IMR-90 (cell line): ENCODE measurements at regions not wholly inside any gene's neighbourhood (a gene's known extent, or its start where the extent isn't known, plus 50 kb on each side); places are given as distances from the start of the nearest gene placed in this dataset.

Source experiments
- ATAC-seq: fragments of 200-7000 bp; cut with Tn5 transposase; 2 replicates; pipeline ENCODE4 v1.9.1; 2020; ENCODE audit warnings: low read depth, mild to moderate bottlenecking, moderate library complexity
- BruUV-seq: library from RNA; stranded (reverse); fragments of 400-500 nt; replicated peaks from 2 replicates; lab custom pipeline; 2021; lab: Mats Ljungman, UMichigan
- CTCF ChIA-PET: fragments of 300-600 bp; formaldehyde crosslinking; extraction: SDS; loops from one replicate; lab custom pipeline; 2021; ENCODE audit warnings: antibody characterized with exemption; lab: Yijun Ruan, JAX
- POLR2A ChIA-PET: fragments of 300-600 bp; sonication (Branson Sonifier 250); formaldehyde crosslinking; loops from one replicate; lab custom pipeline; 2022; ENCODE audit warnings: antibody characterized with exemption; ENCODE audit not compliant: unreplicated experiment; lab: Charles Lee
- DNase-seq: peaks from one replicate; pipeline ENCODE4 v3.0.0; 2013
- H2AFZ ChIP-seq: replicated peaks from 2 replicates; pipeline ENCODE3; 2013; ENCODE audit warnings: low read length, mild to moderate bottlenecking; ENCODE audit not compliant: poor library complexity
- H2AK5ac ChIP-seq: 2 replicates; pipeline ENCODE4 v1.6.1; 2013; ENCODE audit warnings: low read depth, low read length, inconsistent platforms
- H2AK9ac ChIP-seq: replicated peaks from 2 replicates; pipeline ENCODE3; 2013; ENCODE audit warnings: mild to moderate bottlenecking, low read depth, low read length, moderate library complexity; ENCODE audit not compliant: poor library complexity
- H2BK120ac ChIP-seq: 2 replicates; pipeline ENCODE4 v1.6.1; 2013; ENCODE audit warnings: low read depth, low read length, inconsistent platforms
- H2BK15ac ChIP-seq: 3 replicates; pipeline ENCODE4 v1.6.1; 2013; ENCODE audit warnings: low read depth, low read length, inconsistent platforms
- H2BK20ac ChIP-seq: 2 replicates; pipeline ENCODE4 v1.6.1; 2013; ENCODE audit warnings: low read depth, mild to moderate bottlenecking, inconsistent platforms, low read length, moderate library complexity
- H2BK5ac ChIP-seq: 2 replicates; pipeline ENCODE4 v1.6.1; 2013; ENCODE audit warnings: mild to moderate bottlenecking, low read depth, low read length, inconsistent platforms; ENCODE audit not compliant: poor library complexity, severe bottlenecking
- H3K14ac ChIP-seq: replicated peaks from 2 replicates; pipeline ENCODE4 v1.6.1; 2013; ENCODE audit warnings: low read depth, low read length, inconsistent platforms
- H3K18ac ChIP-seq: 2 replicates; pipeline ENCODE4 v1.6.1; 2013; ENCODE audit warnings: low read depth, low read length, control low read depth
- H3K23ac ChIP-seq: 2 replicates; pipeline ENCODE4 v1.6.1; 2013; ENCODE audit warnings: low read depth, low read length, inconsistent platforms
- H3K27ac ChIP-seq: 2 replicates; pipeline ENCODE4 v1.5.1; 2013; ENCODE audit warnings: mild to moderate bottlenecking, control low read depth, low read length; ENCODE audit not compliant: insufficient read depth
- H3K27me3 ChIP-seq: 2 replicates; pipeline ENCODE4 v1.6.1; 2013; ENCODE audit warnings: low read length; ENCODE audit not compliant: control insufficient read depth, insufficient read depth
- H3K36me3 ChIP-seq: 2 replicates; pipeline ENCODE4 v1.6.1; 2013; ENCODE audit warnings: low read length, mixed read lengths; ENCODE audit not compliant: control insufficient read depth, insufficient read depth
- H3K4ac ChIP-seq: 2 replicates; pipeline ENCODE4 v1.6.1; 2013; ENCODE audit warnings: low read depth, low read length, inconsistent platforms
- H3K4me1 ChIP-seq: 2 replicates; pipeline ENCODE4 v1.6.1; 2013; ENCODE audit warnings: low read length, mixed read lengths; ENCODE audit not compliant: control insufficient read depth, insufficient read depth
- H3K4me2 ChIP-seq: 2 replicates; pipeline ENCODE4 v1.6.1; 2013; ENCODE audit warnings: low read depth, mild to moderate bottlenecking, control low read depth, low read length, moderate library complexity
- H3K4me3 ChIP-seq: 2 replicates; pipeline ENCODE4 v1.5.1; 2013; ENCODE audit warnings: low read depth, mild to moderate bottlenecking, control low read depth, low read length, moderate library complexity; ENCODE audit not compliant: insufficient read depth
- H3K56ac ChIP-seq: 2 replicates; pipeline ENCODE4 v1.6.1; 2013; ENCODE audit warnings: low read length, inconsistent platforms; ENCODE audit not compliant: insufficient read depth; ENCODE audit errors: extremely low read depth
- H3K79me1 ChIP-seq, 2 experiments: 2 replicates each; pipeline ENCODE4 v1.6.1; 2013; ENCODE audit warnings: low read length in 2 of 2, inconsistent platforms in 1 of 2, low read depth in 1 of 2
- H3K9ac ChIP-seq: 2 replicates; pipeline ENCODE4 v1.6.1; 2013; ENCODE audit warnings: low read depth, low read length, control low read depth
- H3K9me1 ChIP-seq: 2 replicates; pipeline ENCODE4 v1.6.1; 2013; ENCODE audit warnings: low read length, inconsistent platforms; ENCODE audit not compliant: insufficient read depth
- H3K9me3 ChIP-seq: 2 replicates; pipeline ENCODE4 v1.6.1; 2013; ENCODE audit warnings: low read length; ENCODE audit not compliant: control insufficient read depth, insufficient read depth
- H4K20me1 ChIP-seq: 2 replicates; pipeline ENCODE4 v1.6.1; 2013; ENCODE audit warnings: low read length, inconsistent platforms; ENCODE audit not compliant: insufficient read depth
- H4K5ac ChIP-seq: 2 replicates; pipeline ENCODE4 v1.6.1; 2013; ENCODE audit warnings: mild to moderate bottlenecking, low read depth, low read length, control low read depth
- H4K8ac ChIP-seq, 2 experiments: 2 replicates each; pipeline ENCODE4 v1.6.1; 2013; ENCODE audit warnings: low read depth in 2 of 2, low read length in 2 of 2, control low read depth in 1 of 2, inconsistent platforms in 1 of 2
- H4K91ac ChIP-seq: 2 replicates; pipeline ENCODE4 v1.6.1; 2013; ENCODE audit warnings: low read depth, low read length, inconsistent platforms; ENCODE audit not compliant: insufficient read depth
- NFE2L2 ChIP-seq: fragments of 150-350 bp; IDR thresholded peaks from 2 replicates; pipeline ENCODE4 v1.6.1; 2016; ENCODE audit warnings: low read depth, mild to moderate bottlenecking, low read length
- WGBS, 2 experiments: methylation state at CpG; one replicate each; pipeline versions ENCODE4 v1.1.5 to v1.1.7; 2013; ENCODE audit warnings: missing lambda C conversion rate in 2 of 2; ENCODE audit not compliant: insufficient read length in 1 of 2; ENCODE audit errors: extremely low coverage in 2 of 2; 5-methylcytosine and 5-hydroxymethylcytosine counted together
- dilution Hi-C: fragments of 300-500 bp; cut with HindIII; formaldehyde crosslinking; loops from one replicate; pipeline ENCODE4 v1.14.3; 2018; ENCODE audit warnings: low sequenced_read_pairs; ENCODE audit not compliant: unreplicated experiment
- in situ Hi-C: fragments of 300-500 bp; cut with MboI; formaldehyde crosslinking; loops from 3 replicates; pipeline ENCODE4 v1.14.3; 2019; ENCODE audit warnings: low sequenced_read_pairs, inconsistent platforms, mixed read lengths
- intact Hi-C: fragments of 100-400 bp; cut with micrococcal nuclease; formaldehyde crosslinking; loops from 2 replicates; pipeline ENCODE4 v1.10.0; 2022

DNA sequence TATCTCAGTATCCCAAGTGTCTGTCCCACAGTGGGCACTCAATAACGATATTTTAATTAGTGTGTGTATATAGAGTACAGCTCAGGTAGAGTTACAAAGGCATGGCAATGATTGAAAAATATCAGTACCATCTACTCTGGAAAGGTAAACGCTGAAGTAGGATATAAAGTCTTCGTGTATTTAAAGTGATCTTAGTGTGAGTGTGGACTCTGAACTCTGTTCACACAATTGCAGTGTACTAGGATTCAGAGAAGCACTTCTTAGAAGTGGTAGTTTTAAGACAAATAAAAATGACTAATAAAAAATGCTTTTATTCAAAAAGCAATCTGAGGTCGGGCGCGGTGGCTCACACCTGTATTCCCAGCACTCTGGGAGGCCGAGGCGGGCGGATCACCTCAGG is 62.9 kb upstream of the RAP2B start:
- CTCF ChIA-PET: no interaction called here

More for the DNA sequence above, 62.9 kb upstream of the RAP2B start:
- no peak overlapping the region for H2BK20ac ChIP-seq
- POLR2A ChIA-PET: no interaction called here
- H3K4me1 ChIP-seq: no peaks in the 10 kb centered on the region
- H2AK5ac ChIP-seq: no peak overlapping the region
- no peak overlapping the region for H3K23ac ChIP-seq
- WGBS, 2 experiments: no CpG with 5 or more reads among the region's 9 CpGs
- no peak overlapping the region for H3K27ac ChIP-seq
- H3K56ac ChIP-seq: no peak overlapping the region
- H2BK5ac ChIP-seq: no peak overlapping the region
- no peak overlapping the region for H3K4me3 ChIP-seq
- dilution Hi-C loops: no loop called here
- no peaks in the 10 kb centered on the region for H3K79me1 ChIP-seq
- no peak overlapping the region for H3K18ac ChIP-seq
- no peaks in the 10 kb centered on the region for H3K27me3 ChIP-seq
- H4K5ac ChIP-seq: no peak overlapping the region
- DNase-seq (no peak), ATAC-seq (no peak)
- intact Hi-C loops: no loop called here
- H4K20me1 ChIP-seq: no peaks in the 10 kb centered on the region
- no peak overlapping the region for H2BK120ac ChIP-seq
- H3K9me3 ChIP-seq: no peaks in the 10 kb centered on the region
- H4K91ac ChIP-seq: no peak overlapping the region
- H3K9me1 ChIP-seq: no peaks in the 10 kb centered on the region
- H3K36me3 ChIP-seq: no peaks in the 10 kb centered on the region
- no peak overlapping the region for H2AFZ ChIP-seq
- no peak overlapping the region for H2BK15ac ChIP-seq
- no peak overlapping the region for H3K4ac ChIP-seq
- BruUV-seq: no TSS peak
- no peak overlapping the region for H3K4me2 ChIP-seq
- no peak overlapping the region for H3K9ac ChIP-seq
- in situ Hi-C loops: no loop called here
- no peak overlapping the region for H4K8ac ChIP-seq
- H2AK9ac ChIP-seq: no peak overlapping the region
- H3K14ac ChIP-seq: no peak overlapping the region
- no peak for TF ChIP-seq NFE2L2
